Heart left ventricle (tissue), 16 donors: ENCODE measurements at regions not wholly inside any gene's neighbourhood (a gene's known extent, or its start where the extent isn't known, plus 50 kb on each side); places are given as distances from the start of the nearest gene placed in this dataset.

ENCODE experiments used
- ATAC-seq, 4 donors: fragments of 200-7000 bp; cut with Tn5 transposase; one replicate each; pipeline ENCODE4 v1.9.1; 2020 to 2022; ENCODE audit warnings: moderate library complexity in 4 of 4, mild to moderate bottlenecking in 3 of 4, moderate number of reproducible peaks in 1 of 4
- DNase-seq, 5 donors: peaks; one replicate each; pipeline ENCODE4 v3.0.0-alpha.2; 2020
- H3K27ac ChIP-seq, 12 donors: fragments of 200-600 bp; sonication (generic) in 4 of 12; one replicate each; pipeline versions ENCODE4 v1.5.0 to v1.8.0; 2016 to 2022; ENCODE audit warnings: mild to moderate bottlenecking in 2 of 12
- H3K27me3 ChIP-seq, 9 donors: fragments of 200-600 bp; sonication (generic) in 2 of 9; one replicate each; pipeline versions ENCODE4 v1.5.1 to v1.8.0; 2016 to 2022; ENCODE audit warnings: mild to moderate bottlenecking in 3 of 9
- H3K36me3 ChIP-seq, 9 donors: fragments of 200-600 bp; sonication (generic) in 2 of 9; one replicate each; pipeline versions ENCODE4 v1.5.0 to v1.8.0; 2018 to 2022; ENCODE audit warnings: mild to moderate bottlenecking in 2 of 9
- H3K4me1 ChIP-seq, 12 donors: fragments of 200-600 bp; sonication (generic) in 4 of 12; one replicate each; pipeline versions ENCODE4 v1.5.0 to v1.8.0; 2016 to 2022; ENCODE audit warnings: mild to moderate bottlenecking in 3 of 12
- H3K4me3 ChIP-seq, 12 donors: fragments of 200-600 bp; sonication (generic) in 4 of 12; one replicate each; pipeline versions ENCODE4 v1.5.0 to v1.8.0; 2017 to 2022; ENCODE audit warnings: mild to moderate bottlenecking in 9 of 12, moderate library complexity in 4 of 12
- H3K9me3 ChIP-seq, 12 donors: fragments of 200-600 bp; sonication (generic) in 4 of 12; one replicate each; pipeline versions ENCODE4 v1.5.0 to v1.8.0; 2016 to 2022; ENCODE audit warnings: mild to moderate bottlenecking in 1 of 12
- CTCF ChIP-seq, 12 donors: fragments of 200-600 bp; sonication (generic) in 4 of 12; IDR thresholded peaks; one replicate each; pipeline versions ENCODE4 v1.5.0 to v1.8.0; 2018 to 2022; ENCODE audit warnings: antibody characterized with exemption in 12 of 12, mild to moderate bottlenecking in 5 of 12
- POLR2A ChIP-seq, 2 donors: fragments of 450-650 bp; IDR thresholded peaks; one replicate each; pipeline ENCODE4 v1.6.1; 2017; ENCODE audit warnings: antibody characterized with exemption in 2 of 2, mild to moderate bottlenecking in 2 of 2, moderate library complexity in 2 of 2
- WGBS, 4 donors: extraction: QIAGEN DNeasy Blood & Tissue Kit in 2 of 4; methylation state at CpG; one replicate each; pipeline versions ENCODE4 v1.1.5 to v1.1.7; 2013 to 2018; 5-methylcytosine and 5-hydroxymethylcytosine counted together
- intact Hi-C, 10 donors: fragments of 100-400 bp; cut with DNase I; formaldehyde crosslinking; loops; one replicate each; pipeline versions ENCODE4 v1.11.1 to v1.14.2; 2022
- donor health status: ischemic (EF 13 %, LVEDD 7.1; RV severe dilation, severe dysfunction).
- donor health status: healthy with polysubstance abuse.
- donor health status: DM: no; HTN: yes; CAD: no.
- donor health status: DM: no; HTN: no; CAD: no.
- donor health status: ischemic (EF 25% LVEDD 6.9; RV normal size, moderate dysfunction).
- donor health status: ischemic (EF 25% LVEDD 5.7; RV mildly dilated, moderate dysfunction).
- donor health status: healthy.
- donor health status: DM: yes; HTN: yes; CAD: no.
- donor health status: ischemic (EF 35%, LVEDD 5.7; RV mildly dilated, moderate dysfunction).
- donor health status: nonischemic (EF 11% LVEDD 7.7; RV severe dilation, severe dysfunction).
- donor health status: DM: yes; HTN: yes; CAD: no.
- donor health status: PGD.
- donor health status: ischemic (EF 29% LVEDD 5.4; RV normal size, mild dysfunction).
- donor health status: nonischemic (EF 23%, LVEDD 6.1; RV moderate dilation, normal function).

GRCh38 chr5:23451156-23451555 lies 56.3 kb upstream of the PRDM9 start:
- H3K27ac ChIP-seq, result no peak overlapping the region
- TF ChIP-seq POLR2A (IDR thresholded peaks at IDR 0.05) (no peak), CTCF (IDR thresholded peaks at IDR 0.05) (no peak)
- DNase-seq (no peak), ATAC-seq (no peak)
- H3K9me3 ChIP-seq, result no peaks in the 10 kb centered on the region
- no peaks in the 10 kb centered on the region for H3K27me3 ChIP-seq
- H3K4me1 ChIP-seq, result peaks cover 0 to 3% (median 0%) of the 10 kb centered on the region in 12 donors
- 19 to 45% (median 29%) methylated on average over 1 of the region's 1 CpG for whole genome bisulfite sequencing, 4 donors
- no peak overlapping the region for H3K4me3 ChIP-seq
- intact Hi-C loops, result no loop called here
- H3K36me3 ChIP-seq, result no peaks in the 10 kb centered on the region

- WGBS, 4 donors, result 53 to 76% (median 61%) methylated on average over 4 of the region's 4 CpGs
- no peak overlapping the region for H3K27ac ChIP-seq
- ATAC-seq, result no peak
- H3K4me1 ChIP-seq, result peaks cover 0 to 8% (median 0%) of the 10 kb centered on the region in 12 donors
- intact Hi-C loops, result no loop called here
- no peak for DNase-seq
- H3K27me3 ChIP-seq, result no peaks in the 10 kb centered on the region
- no peaks in the 10 kb centered on the region for H3K36me3 ChIP-seq
- TF ChIP-seq POLR2A (IDR thresholded peaks at IDR 0.05), result no peak
- H3K9me3 ChIP-seq, result no peaks in the 10 kb centered on the region
- peak overlapping the region in 2 of 12 donors; percentile 13 to 24 for H3K4me3 ChIP-seq
Observed at GRCh38 chr5:23450187-23450586, 57.2 kb upstream of the PRDM9 start.

GRCh38 chr5:23448627-23449026 lies 58.8 kb upstream of the PRDM9 start:
- TF ChIP-seq POLR2A (IDR thresholded peaks at IDR 0.05) (no peak), CTCF (IDR thresholded peaks at IDR 0.05) (no peak)
- no peak for DNase-seq
- Histone ChIP-seq H3K27ac (no peak overlapping the region), H3K9me3 (no peaks in the 10 kb centered on the region), H3K4me3 (no peak overlapping the region), H3K4me1 (peaks cover 0 to 8% (median 0%) of the 10 kb centered on the region in 12 donors), H3K36me3 (no peaks in the 10 kb centered on the region), H3K27me3 (no peaks in the 10 kb centered on the region)
- no peak for ATAC-seq
- intact Hi-C loops, result no loop called here

- peaks cover 0 to 8% (median 0%) of the 10 kb centered on the region in 12 donors for H3K4me1 ChIP-seq
- TF ChIP-seq POLR2A (IDR thresholded peaks at IDR 0.05) (no peak), CTCF (IDR thresholded peaks at IDR 0.05) (no peak)
- no peak overlapping the region for H3K27ac ChIP-seq
- 43 to 60% (median 53%) methylated on average over 6 of the region's 6 CpGs for WGBS, 4 donors
- intact Hi-C loops, result no loop called here
- DNase-seq (peak in 2 of 5 donors; percentile 15 to 27), ATAC-seq (peak in 2 of 4 donors; percentile 37 to 54)
- no peak overlapping the region for H3K4me3 ChIP-seq
- no peaks in the 10 kb centered on the region for H3K36me3 ChIP-seq
- H3K27me3 ChIP-seq, result no peaks in the 10 kb centered on the region
- H3K9me3 ChIP-seq, result no peaks in the 10 kb centered on the region
Observed at GRCh38 chr5:23446424-23446823, 61.0 kb upstream of the PRDM9 start.

GRCh38 chr5:23445573-23445972 lies 61.8 kb upstream of the PRDM9 start:
- Histone ChIP-seq H3K9me3 (no peaks in the 10 kb centered on the region), H3K36me3 (no peaks in the 10 kb centered on the region), H3K27ac (no peak overlapping the region), H3K4me1 (peaks cover 0 to 8% (median 0%) of the 10 kb centered on the region in 12 donors), H3K4me3 (no peak overlapping the region), H3K27me3 (no peaks in the 10 kb centered on the region)
- no peak for TF ChIP-seq CTCF (IDR thresholded peaks at IDR 0.05)
- no peak for TF ChIP-seq POLR2A (IDR thresholded peaks at IDR 0.05)
- intact Hi-C loops, result no loop called here
- DNase-seq, result no peak
- WGBS, 4 donors, result 50 to 63% (median 53%) methylated on average over 1 of the region's 1 CpG
- ATAC-seq, result no peak
